CD14-positive monocyte (primary cell): ENCODE measurements at regions not wholly inside any gene's neighbourhood (a gene's known extent, or its start where the extent isn't known, plus 50 kb on each side); places are given as distances from the start of the nearest gene placed in this dataset.

Experiments
- DNase-seq, 3 donors: peaks; one replicate each; pipeline ENCODE4 v3.0.0-alpha.2; 2011 to 2022
- H2AFZ ChIP-seq: 2 replicates; pipeline ENCODE4 v1.6.0; 2012; ENCODE audit warnings: mild to moderate bottlenecking, low read depth, low read length, inconsistent platforms; ENCODE audit not compliant: insufficient read depth, poor library complexity, severe bottlenecking
- H3K27ac ChIP-seq, 2 donors: 1 replicate in 1 of 2; 2 replicates in 1 of 2; pipeline ENCODE4 v1.5.1; 2012 to 2013; ENCODE audit warnings: low read length in 2 of 2, control low read depth in 1 of 2, inconsistent platforms in 1 of 2, low read depth in 1 of 2, mild to moderate bottlenecking in 1 of 2
- H3K27me3 ChIP-seq, 2 donors: one replicate each; pipeline versions ENCODE4 v1.6.0 to v1.6.1; 2011 to 2013; ENCODE audit warnings: low read length in 2 of 2; ENCODE audit not compliant: control insufficient read depth in 2 of 2, insufficient read depth in 2 of 2
- H3K36me3 ChIP-seq, 2 donors: replicated peaks in 1 of 2; 1 replicate in 1 of 2; 2 replicates in 1 of 2; pipeline versions ENCODE4 v1.5.1 to v1.6.1; 2012 to 2013; ENCODE audit warnings: low read length in 2 of 2, control low read depth in 1 of 2, inconsistent platforms in 1 of 2, mild to moderate bottlenecking in 1 of 2; ENCODE audit not compliant: insufficient read depth in 2 of 2, control insufficient read depth in 1 of 2
- H3K4me1 ChIP-seq, 2 donors: 1 replicate in 1 of 2; 2 replicates in 1 of 2; pipeline versions ENCODE4 v1.5.1 to v1.6.1; 2012 to 2013; ENCODE audit warnings: low read length in 2 of 2, control low read depth in 1 of 2, inconsistent platforms in 1 of 2, mild to moderate bottlenecking in 1 of 2, moderate library complexity in 1 of 2; ENCODE audit not compliant: insufficient read depth in 2 of 2, control insufficient read depth in 1 of 2
- H3K4me2 ChIP-seq: replicated peaks from 2 replicates; pipeline ENCODE3; 2012; ENCODE audit warnings: low read length, moderate library complexity, mild to moderate bottlenecking; ENCODE audit not compliant: poor library complexity, severe bottlenecking; ENCODE audit errors: extremely low read depth
- H3K4me3 ChIP-seq, 3 experiments: fragments of 200-600 bp in 1 of 3; sonication (generic) in 1 of 3; replicated peaks in 1 of 3; 1 replicate in 2 of 3; 2 replicates in 1 of 3; pipeline ENCODE4 v1.5.1; 2011 to 2013; ENCODE audit warnings: low read length in 3 of 3, mild to moderate bottlenecking in 3 of 3, control low read depth in 2 of 3, low read depth in 2 of 3, inconsistent platforms in 1 of 3, moderate library complexity in 1 of 3
- H3K79me2 ChIP-seq: 2 replicates; pipeline ENCODE4 v1.6.0; 2012; ENCODE audit warnings: mild to moderate bottlenecking, control low read depth, inconsistent platforms, low read length, moderate library complexity; ENCODE audit not compliant: insufficient read depth
- H3K9ac ChIP-seq: 2 replicates; pipeline ENCODE4 v1.6.0; 2017; ENCODE audit warnings: low read length, mild to moderate bottlenecking; ENCODE audit not compliant: insufficient read depth, poor library complexity, severe bottlenecking
- H3K9me3 ChIP-seq, 2 donors: replicated peaks in 1 of 2; 1 replicate in 1 of 2; 2 replicates in 1 of 2; pipeline versions ENCODE4 v1.5.1 to v1.6.1; 2012 to 2013; ENCODE audit warnings: low read length in 2 of 2, control low read depth in 1 of 2; ENCODE audit not compliant: control insufficient read depth in 1 of 2, insufficient read depth in 1 of 2
- H4K20me1 ChIP-seq: 2 replicates; pipeline ENCODE4 v1.6.0; 2012; ENCODE audit warnings: mild to moderate bottlenecking, low read length, control low read depth, moderate library complexity; ENCODE audit not compliant: insufficient read depth
- H3K27ac Mint-ChIP-seq, 7 donors: one replicate each; pipeline ENCODE4 v1.8.0; 2020; ENCODE audit warnings: mild to moderate bottlenecking in 7 of 7, mixed read lengths in 7 of 7, moderate library complexity in 6 of 7, inconsistent platforms in 2 of 7
- H3K27me3 Mint-ChIP-seq, 3 donors: one replicate each; pipeline ENCODE4 v1.8.0; 2021 to 2022; ENCODE audit warnings: low read depth in 3 of 3, mild to moderate bottlenecking in 3 of 3, mixed read lengths in 3 of 3, moderate library complexity in 3 of 3, inconsistent platforms in 1 of 3
- H3K36me3 Mint-ChIP-seq, 2 donors: one replicate each; pipeline ENCODE4 v1.8.0; 2020; ENCODE audit warnings: mixed read lengths in 2 of 2, inconsistent platforms in 1 of 2, mild to moderate bottlenecking in 1 of 2
- H3K4me1 Mint-ChIP-seq: one replicate; pipeline ENCODE4 v1.8.0; 2020; ENCODE audit warnings: mild to moderate bottlenecking, mixed read lengths
- H3K4me3 Mint-ChIP-seq, 2 donors: one replicate each; pipeline ENCODE4 v1.8.0; 2020; ENCODE audit warnings: mild to moderate bottlenecking in 2 of 2, mixed read lengths in 2 of 2, moderate library complexity in 1 of 2
- H3K9me3 Mint-ChIP-seq, 7 donors: one replicate each; pipeline ENCODE4 v1.8.0; 2020 to 2022; ENCODE audit warnings: mixed read lengths in 7 of 7, mild to moderate bottlenecking in 6 of 7, moderate library complexity in 6 of 7, inconsistent platforms in 2 of 7
- CTCF ChIP-seq: fragments of 200-600 bp; IDR thresholded peaks from one replicate; pipeline ENCODE4 v1.8.0; 2022; ENCODE audit warnings: antibody characterized with exemption, mild to moderate bottlenecking
- WGBS: methylation state at CpG from one replicate; pipeline ENCODE4 v1.1.5; 2013; ENCODE audit warnings: missing lambda C conversion rate; ENCODE audit not compliant: insufficient coverage; 5-methylcytosine and 5-hydroxymethylcytosine counted together
- intact Hi-C, 2 donors: fragments of 100-400 bp; cut with micrococcal nuclease; formaldehyde crosslinking; loops; one replicate each; pipeline versions ENCODE4 v1.15.0 to v1.15.1; 2023

GRCh38 chr11:44364596-44364995 lies 54.7 kb upstream of the ALX4 start:
- Histone ChIP-seq H3K9me3 (no peaks in the 10 kb centered on the region), H3K27ac (no peak overlapping the region), H3K27me3 (no peaks in the 10 kb centered on the region), H4K20me1 (no peaks in the 10 kb centered on the region), H3K4me2 (no peak overlapping the region), H3K4me3 (no peak overlapping the region), H3K9ac (no peak overlapping the region), H3K36me3 (no peaks in the 10 kb centered on the region), H3K79me2 (no peaks in the 10 kb centered on the region), H3K4me1 (no peaks in the 10 kb centered on the region), H2AFZ (no peak overlapping the region)
- no peak for DNase-seq
- TF ChIP-seq CTCF, result no peak
- H3K4me3 Mint-ChIP-seq, result no peak overlapping the region
- 88% methylated on average over 3 of the region's 3 CpGs for WGBS
- peaks cover 0 to 7% (median 0%) of the 10 kb centered on the region in 7 donors for H3K9me3 Mint-ChIP-seq
- intact Hi-C loops, result no loop called here
- H3K4me1 Mint-ChIP-seq, result no peaks in the 10 kb centered on the region
- no peaks in the 10 kb centered on the region for H3K36me3 Mint-ChIP-seq
- peaks cover 9 to 21% (median 17%) of the 10 kb centered on the region in 3 donors for H3K27me3 Mint-ChIP-seq
- H3K27ac Mint-ChIP-seq, result peak overlapping the region in 1 of 7 donors; percentile 59

GRCh38 chr11:44365616-44366015 lies 55.7 kb upstream of the ALX4 start:
- H3K36me3 Mint-ChIP-seq, result no peaks in the 10 kb centered on the region
- 100% methylated on average over 3 of the region's 9 CpGs for WGBS

More at GRCh38 chr11:44365616-44366015, 55.7 kb upstream of the ALX4 start:
- peaks cover 9 to 21% (median 13%) of the 10 kb centered on the region in 3 donors for H3K27me3 Mint-ChIP-seq
- H3K27ac Mint-ChIP-seq, result no peak overlapping the region
- H3K79me2 ChIP-seq, result no peaks in the 10 kb centered on the region
- H3K9ac ChIP-seq, result no peak overlapping the region
- DNase-seq, result no peak
- H3K9me3 ChIP-seq, result no peaks in the 10 kb centered on the region
- H3K9me3 Mint-ChIP-seq, result peaks cover 0 to 7% (median 0%) of the 10 kb centered on the region in 7 donors
- TF ChIP-seq CTCF, result no peak
- H4K20me1 ChIP-seq, result no peaks in the 10 kb centered on the region
- H3K4me3 Mint-ChIP-seq, result no peak overlapping the region
- no peaks in the 10 kb centered on the region for H3K4me1 Mint-ChIP-seq
- no peaks in the 10 kb centered on the region for H3K36me3 ChIP-seq
- no peak overlapping the region for H2AFZ ChIP-seq
- no peaks in the 10 kb centered on the region for H3K4me1 ChIP-seq
- intact Hi-C loops, result no loop called here
- H3K27ac ChIP-seq, result no peak overlapping the region
- no peak overlapping the region for H3K4me2 ChIP-seq
- H3K27me3 ChIP-seq, result no peaks in the 10 kb centered on the region
- H3K4me3 ChIP-seq, result no peak overlapping the region
